Coronary artery (tissue), 2 donors: ENCODE measurements at regions not wholly inside any gene's neighbourhood (a gene's known extent, or its start where the extent isn't known, plus 50 kb on each side); places are given as distances from the start of the nearest gene placed in this dataset.
"Not testable (repeated sequence)": the region's sequence is repeated elsewhere in the genome, so short reads cannot be mapped to it uniquely, and the experiment has no call there.

Experiments
- DNase-seq: peaks from one replicate; pipeline ENCODE4 v3.0.0-alpha.2; 2017; ENCODE audit warnings: low spot score
- H3K27ac ChIP-seq, 2 donors: fragments of 200-600 bp; sonication (generic); one replicate each; pipeline ENCODE4 v1.5.1; 2016 to 2019
- H3K4me3 ChIP-seq: fragments of 200-600 bp; sonication (generic); 2 replicates; pipeline ENCODE4 v1.5.1; 2016; ENCODE audit warnings: mild to moderate bottlenecking, moderate library complexity
- CTCF ChIP-seq: fragments of 200-600 bp; sonication (generic); IDR thresholded peaks from one replicate; pipeline ENCODE4 v1.5.1; 2019; ENCODE audit warnings: antibody characterized with exemption

GRCh38 chr14:83908419-83908818 lies 1621.5 kb upstream of the FLRT2 start:
- DNase-seq, result no peak
- no peak for TF ChIP-seq CTCF
- Histone ChIP-seq H3K4me3 (no peak overlapping the region), H3K27ac (no peak overlapping the region)

GRCh38 chr14:83909507-83909906 lies 1620.4 kb upstream of the FLRT2 start:
- DNase-seq, result no peak
- H3K4me3 ChIP-seq, result no peak overlapping the region
- H3K27ac ChIP-seq, result no peak overlapping the region
- TF ChIP-seq CTCF, result no peak

GRCh38 chr14:83912032-83912642 lies 1617.8 kb upstream of the FLRT2 start:
- Histone ChIP-seq H3K27ac (no peak overlapping the region), H3K4me3 (no peak overlapping the region)
- no peak for DNase-seq
- no peak for TF ChIP-seq CTCF

- no peak for TF ChIP-seq CTCF
Observed at GRCh38 chr14:83913476-83913875, 1616.5 kb upstream of the FLRT2 start.

GRCh38 chr14:83918546-83918945 lies 1611.4 kb upstream of the FLRT2 start:
- DNase-seq, result no peak
- H3K4me3 ChIP-seq, result no peak overlapping the region
- no peak overlapping the region for H3K27ac ChIP-seq
- TF ChIP-seq CTCF, result no peak

More at GRCh38 chr14:83913476-83913875, 1616.5 kb upstream of the FLRT2 start:
- H3K27ac ChIP-seq, result no peak overlapping the region
- no peak for DNase-seq
- no peak overlapping the region for H3K4me3 ChIP-seq

GRCh38 chr14:83919675-83920074 lies 1610.3 kb upstream of the FLRT2 start:
- not testable (repeated sequence) for H3K4me3 ChIP-seq, H3K27ac ChIP-seq, DNase-seq

- Histone ChIP-seq H3K4me3 (no peak overlapping the region), H3K27ac (no peak overlapping the region)
- no peak for DNase-seq
- no peak for TF ChIP-seq CTCF
Observed at GRCh38 chr14:83923842-83924241, 1606.1 kb upstream of the FLRT2 start.
